K562 (cell line): ENCODE measurements at regions not wholly inside any gene's neighbourhood (a gene's known extent, or its start where the extent isn't known, plus 50 kb on each side); places are given as distances from the start of the nearest gene placed in this dataset.

ENCODE experiments used
- ATAC-seq: fragments of 200-7000 bp; cut with Tn5 transposase; 3 replicates; pipeline ENCODE4 v1.9.1; 2020; ENCODE audit warnings: moderate library complexity
- BruUV-seq: library from RNA; stranded (reverse); fragments of 400-500 nt; replicated peaks from 2 replicates; lab custom pipeline; 2021; lab: Mats Ljungman, UMichigan
- CTCF ChIA-PET: fragments of 300-600 bp; formaldehyde crosslinking; extraction: SDS; loops from one replicate; lab custom pipeline; 2021; ENCODE audit warnings: low intra/inter-chr PET ratio; lab: Yijun Ruan, JAX
- POLR2A ChIA-PET: fragments of 300-600, 350-650 bp; sonication (Branson Sonifier 250); formaldehyde crosslinking; extraction: SDS; loops from one replicate; lab custom pipeline; 2021; ENCODE audit warnings: antibody characterized with exemption, inconsistent platforms; lab: Yijun Ruan, JAX
- DNase-seq, 4 experiments: peaks; one replicate each; pipeline versions ENCODE4 v3.0.0 to v3.0.0-alpha.2; 2011 to 2018; ENCODE audit warnings: low spot score in 3 of 4, mixed read lengths in 3 of 4; ENCODE audit errors: extremely low read depth in 1 of 4
- FAIRE-seq: peaks from 2 replicates; lab custom pipeline; 2011; peaks lifted over from hg19 to GRCh38; lab: Jason Lieb, UNC
- H2AFZ ChIP-seq: 2 replicates; pipeline ENCODE4 v1.6.0; 2011; ENCODE audit warnings: low read depth, low read length, control low read depth, inconsistent platforms
- H3K27ac ChIP-seq: fragments of 200-600 bp; 3 replicates; pipeline ENCODE4 v1.8.0; 2011; ENCODE audit warnings: low read depth, mild to moderate bottlenecking, control low read depth, inconsistent platforms, low read length, moderate library complexity, mixed read lengths; ENCODE audit errors: extremely low read depth
- H3K27me3 ChIP-seq, 2 experiments: fragments of 300-600 bp in 1 of 2; 2 replicates in 1 of 2; 3 replicates in 1 of 2; pipeline versions ENCODE4 v1.6.0 to v1.8.0; 2011; ENCODE audit warnings: inconsistent platforms in 2 of 2, low read length in 2 of 2, mild to moderate bottlenecking in 1 of 2, mixed read lengths in 1 of 2, moderate library complexity in 1 of 2; ENCODE audit not compliant: control insufficient read depth in 2 of 2, insufficient read depth in 2 of 2
- H3K36me3 ChIP-seq: fragments of 300-600 bp; 3 replicates; pipeline ENCODE4 v1.8.0; 2011; ENCODE audit warnings: mild to moderate bottlenecking, low read length, inconsistent platforms; ENCODE audit not compliant: control insufficient read depth, insufficient read depth
- H3K4me1 ChIP-seq, 2 experiments: fragments of 200-600 bp in 1 of 2; replicated peaks in 1 of 2; 2 replicates in 1 of 2; 3 replicates in 1 of 2; pipeline versions ENCODE4 v1.5.1 to v1.8.0; 2011; ENCODE audit warnings: inconsistent platforms in 2 of 2, low read length in 2 of 2, mild to moderate bottlenecking in 1 of 2, mixed read lengths in 1 of 2, moderate library complexity in 1 of 2; ENCODE audit not compliant: control insufficient read depth in 2 of 2, insufficient read depth in 2 of 2
- H3K4me2 ChIP-seq: 2 replicates; pipeline ENCODE4 v1.6.1; 2011; ENCODE audit warnings: low read length, control low read depth, inconsistent platforms, mixed read lengths; ENCODE audit not compliant: insufficient read depth
- H3K4me3 ChIP-seq: fragments of 200-600 bp; sonication (generic), shearing (Covaris generic); 2 replicates; pipeline ENCODE4 v1.5.1; 2016; ENCODE audit warnings: control low read depth, inconsistent platforms
- H3K79me2 ChIP-seq: fragments of 200-600 bp; 3 replicates; pipeline ENCODE4 v1.8.0; 2011; ENCODE audit warnings: low read length, inconsistent platforms; ENCODE audit not compliant: control insufficient read depth, insufficient read depth
- H3K9ac ChIP-seq, 2 experiments: 2 replicates each; pipeline versions ENCODE4 v1.6.0 to v1.6.1; 2011; ENCODE audit warnings: low read depth in 2 of 2, low read length in 2 of 2, control low read depth in 1 of 2, inconsistent platforms in 1 of 2, mild to moderate bottlenecking in 1 of 2, mixed read lengths in 1 of 2; ENCODE audit not compliant: insufficient read depth in 1 of 2
- H3K9me1 ChIP-seq: one replicate; pipeline ENCODE4 v1.6.0; 2011; ENCODE audit warnings: inconsistent platforms, mild to moderate bottlenecking, low read length, moderate library complexity; ENCODE audit not compliant: control insufficient read depth, insufficient read depth
- H3K9me3 ChIP-seq: replicated peaks from 2 replicates; pipeline ENCODE4 v1.5.1; 2011; ENCODE audit warnings: low read depth, low read length, inconsistent platforms; ENCODE audit not compliant: control insufficient read depth, insufficient read depth
- H4K20me1 ChIP-seq: replicated peaks from 2 replicates; pipeline ENCODE4 v1.6.1; 2011; ENCODE audit warnings: low read length, inconsistent platforms, mixed read lengths; ENCODE audit not compliant: control insufficient read depth, insufficient read depth
- ATF4 ChIP-seq: fragments of 450-650 bp; formaldehyde crosslinking; IDR thresholded peaks from 2 replicates; pipeline ENCODE4 v1.4.0; 2022; ENCODE audit warnings: mild to moderate bottlenecking, moderate library complexity
- KLF10 ChIP-seq: fragments of 250-450 bp; sonication (Bioruptor Pico); IDR thresholded peaks from 2 replicates; pipeline ENCODE4 v1.6.1; 2021; ENCODE audit warnings: matching md5 sums
- MNT ChIP-seq, 2 experiments: fragments of 450-650 bp; conservative IDR thresholded peaks; 2 replicates each; pipeline ENCODE4 v1.6.1; 2017; ENCODE audit warnings: mild to moderate bottlenecking in 2 of 2, moderate library complexity in 2 of 2
- NR2F6 ChIP-seq: fragments of 450-650 bp; formaldehyde crosslinking; IDR thresholded peaks from 2 replicates; pipeline ENCODE4 v1.4.0; 2020; ENCODE audit warnings: mild to moderate bottlenecking
- RHOXF2B ChIP-seq: fragments of 250-450 bp; sonication (Bioruptor Pico); conservative IDR thresholded peaks from 2 replicates; pipeline ENCODE4 v1.5.1; 2021
- ZFP30 ChIP-seq: fragments of 250-450 bp; sonication (Bioruptor Pico); IDR thresholded peaks from 2 replicates; pipeline ENCODE4 v1.8.0; 2022; ENCODE audit warnings: moderate library complexity, mild to moderate bottlenecking, inconsistent platforms, borderline replicate concordance
- WGBS: fragments of 100-300 bp; shearing (Covaris generic); methylation state at CpG from one replicate; pipeline ENCODE4 v1.1.6; 2016; ENCODE audit warnings: low coverage, mixed read lengths; ENCODE audit not compliant: insufficient coverage; ENCODE audit errors: missing lambda C conversion rate; 5-methylcytosine and 5-hydroxymethylcytosine counted together
- in situ Hi-C: fragments of 300-500 bp; cut with MboI; formaldehyde crosslinking; loops from 4 replicates; pipeline ENCODE4 v1.15.0; 2018; ENCODE audit warnings: inconsistent platforms, mixed read lengths
- intact Hi-C: fragments of 100-400 bp; cut with micrococcal nuclease; formaldehyde crosslinking; loops from 2 replicates; pipeline ENCODE4 v1.14.2; 2022

- no peaks in the 10 kb centered on the region for H3K36me3 ChIP-seq
- no peak for ATAC-seq
- H3K9me1 ChIP-seq, result no peaks in the 10 kb centered on the region
- under 1% methylated on average over 10 of the region's 10 CpGs for WGBS
- H3K4me1 ChIP-seq, result no peaks in the 10 kb centered on the region
- in situ Hi-C loops (no loop called here), intact Hi-C loops (no loop called here)
- H3K9me3 ChIP-seq, result no peaks in the 10 kb centered on the region
- TF ChIP-seq RHOXF2B (no peak), NR2F6 (CRISPR knock-in tag) (no peak), KLF10 (CRISPR knock-in tag) (no peak), ATF4 (CRISPR knock-in tag) (no peak), MNT (conservative IDR thresholded peaks at IDR 0.05) (no peak), ZFP30 (CRISPR knock-in tag) (no peak)
- H3K79me2 ChIP-seq, result no peaks in the 10 kb centered on the region
- H3K4me2 ChIP-seq, result no peak overlapping the region
- POLR2A ChIA-PET, result no interaction called here
- no peak overlapping the region for H3K9ac ChIP-seq
- no peak overlapping the region for H2AFZ ChIP-seq
- H3K27me3 ChIP-seq, result peaks cover 0 to 43% of the 10 kb centered on the region in 2 experiments; a peak in 2 of 5 replicates
- no peak for FAIRE-seq
- H4K20me1 ChIP-seq, result no peaks in the 10 kb centered on the region
- CTCF ChIA-PET, result no interaction called here
- H3K27ac ChIP-seq, result no peak overlapping the region
- DNase-seq, result no peak
- no TSS peak for BruUV-seq
- no peak overlapping the region for H3K4me3 ChIP-seq
Measured at GRCh38 chr11:112748713-112749543, 212.3 kb upstream of the NCAM1 start.
